ENCODE measurements at regions not wholly inside any gene's neighbourhood (a gene's known extent, or its start where the extent isn't known, plus 50 kb on each side); places are given as distances from the start of the nearest gene placed in this dataset.

- no peak for TF ChIP-seq EP300 (IDR thresholded peaks at IDR 0.05; ENCODE audit: borderline replicate concordance)
- no peak for TF ChIP-seq YY1 (IDR thresholded peaks at IDR 0.05; ENCODE audit: low read depth)
These were observed 123.1 kb downstream of the PLEKHG1 start for GRCh38 chr6:150722614-150723344.
